ENCODE measurements at regions not wholly inside any gene's neighbourhood (a gene's known extent, or its start where the extent isn't known, plus 50 kb on each side); places are given as distances from the start of the nearest gene placed in this dataset.
A peak's percentile ranks its signal among the peaks of the same experiment; 100 is the strongest.
"Not testable (repeated sequence)": the region's sequence is repeated elsewhere in the genome, so short reads cannot be mapped to it uniquely, and the experiment has no call there.

GRCh38 chr7:149960863-149961262, 87.1 kb downstream of the ATP6V0E2 start:
- H3K36me3 ChIP-seq (replicated peaks in 1 of 2; ENCODE audit: control insufficient read depth in 1 of 2, insufficient read depth in 2 of 2, low read length in 2 of 2); intact Hi-C loops (cut with micrococcal nuclease; ENCODE audit: unreplicated experiment); H3K79me2 ChIP-seq (ENCODE audit: insufficient read depth, low read length); ATAC-seq; H2AFZ ChIP-seq (ENCODE audit: low read length); BruUV-seq (replicated peaks); H4K20me1 ChIP-seq (ENCODE audit: insufficient read depth, low read length); CTCF ChIA-PET (ENCODE audit: low intra/inter-chr PET ratio, low total read pairs); H3K9me3 ChIP-seq (ENCODE audit: low read length); in situ Hi-C loops (cut with HindIII; ENCODE audit: extremely low pct_ligation_motif_present, low pct_unique_long_range_greater_than_20kb); H3K9ac ChIP-seq (ENCODE audit: insufficient read depth, low read depth, low read length); FAIRE-seq; H3K4me2 ChIP-seq (ENCODE audit: low read depth, low read length); H3K27me3 ChIP-seq (ENCODE audit: control insufficient read depth in 1 of 2, insufficient read depth in 2 of 2, low read length in 2 of 2); DNase-seq (ENCODE audit: low spot score); H3K4me3 ChIP-seq (replicated peaks in 1 of 3; ENCODE audit: insufficient read depth in 1 of 3, low read depth in 2 of 3, low read length in 3 of 3); POLR2A ChIA-PET; H3K4me1 ChIP-seq (ENCODE audit: insufficient read depth, low read length); H3K27ac ChIP-seq (ENCODE audit: extremely low read length, insufficient read depth, low read length): not testable (repeated sequence)

DNA sequence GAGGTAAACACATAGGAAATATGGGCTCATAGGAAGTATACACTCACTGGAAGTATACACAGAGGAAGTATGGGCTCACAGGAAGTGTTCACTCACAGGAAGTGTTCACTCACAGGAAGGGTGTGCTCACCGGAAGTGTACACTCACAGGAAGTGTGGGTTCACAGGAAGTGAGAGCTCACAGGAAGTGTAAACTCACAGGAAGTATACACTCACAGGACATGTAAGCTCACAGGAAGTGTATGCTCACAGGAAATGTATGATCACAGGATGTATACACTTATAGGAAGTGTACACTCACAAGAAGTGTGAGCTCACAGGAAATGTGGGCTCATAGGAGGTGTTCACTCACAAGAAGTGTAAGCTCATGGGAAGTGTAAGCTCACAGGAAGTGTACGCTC, 88.1 kb downstream of the ATP6V0E2 start:
- H3K27me3 ChIP-seq (ENCODE audit: control insufficient read depth in 1 of 2, insufficient read depth in 2 of 2, low read length in 2 of 2); H3K36me3 ChIP-seq (replicated peaks in 1 of 2; ENCODE audit: control insufficient read depth in 1 of 2, insufficient read depth in 2 of 2, low read length in 2 of 2); in situ Hi-C loops (cut with HindIII; ENCODE audit: extremely low pct_ligation_motif_present, low pct_unique_long_range_greater_than_20kb); H3K9ac ChIP-seq (ENCODE audit: insufficient read depth, low read depth, low read length); H3K4me1 ChIP-seq (ENCODE audit: insufficient read depth, low read length); DNase-seq (ENCODE audit: low spot score); POLR2A ChIA-PET; CTCF ChIA-PET (ENCODE audit: low intra/inter-chr PET ratio, low total read pairs); H3K27ac ChIP-seq (ENCODE audit: extremely low read length, insufficient read depth, low read length); H2AFZ ChIP-seq (ENCODE audit: low read length); BruUV-seq (replicated peaks); H3K4me2 ChIP-seq (ENCODE audit: low read depth, low read length); intact Hi-C loops (cut with micrococcal nuclease; ENCODE audit: unreplicated experiment); H3K4me3 ChIP-seq (replicated peaks in 1 of 3; ENCODE audit: insufficient read depth in 1 of 3, low read depth in 2 of 3, low read length in 3 of 3); H4K20me1 ChIP-seq (ENCODE audit: insufficient read depth, low read length); H3K79me2 ChIP-seq (ENCODE audit: insufficient read depth, low read length); H3K9me3 ChIP-seq (ENCODE audit: low read length); ATAC-seq; FAIRE-seq; TF ChIP-seq GABPA (CRISPR knock-in tag; IDR thresholded peaks at IDR 0.05; ENCODE audit: low read depth): not testable (repeated sequence)
- TF ChIP-seq GABPA (IDR thresholded peaks at IDR 0.05; ENCODE audit: low read depth, low read length) = peak; percentile 5; the same call in 1 of the 2 replicates
- WGBS (ENCODE audit: low lambda C conversion rate) = 93% methylated on average over 2 of the region's 2 CpGs

GRCh38 chr7:149962685-149963319, 89.0 kb downstream of the ATP6V0E2 start:
- intact Hi-C loops (cut with micrococcal nuclease; ENCODE audit: unreplicated experiment); H3K4me1 ChIP-seq (ENCODE audit: insufficient read depth, low read length); ATAC-seq; H2AFZ ChIP-seq (ENCODE audit: low read length); POLR2A ChIA-PET; H3K36me3 ChIP-seq (replicated peaks in 1 of 2; ENCODE audit: control insufficient read depth in 1 of 2, insufficient read depth in 2 of 2, low read length in 2 of 2); FAIRE-seq; DNase-seq (ENCODE audit: low spot score); H3K27me3 ChIP-seq (ENCODE audit: control insufficient read depth in 1 of 2, insufficient read depth in 2 of 2, low read length in 2 of 2); in situ Hi-C loops (cut with HindIII; ENCODE audit: extremely low pct_ligation_motif_present, low pct_unique_long_range_greater_than_20kb); H3K9ac ChIP-seq (ENCODE audit: insufficient read depth, low read depth, low read length); CTCF ChIA-PET (ENCODE audit: low intra/inter-chr PET ratio, low total read pairs); H3K9me3 ChIP-seq (ENCODE audit: low read length); H3K4me3 ChIP-seq (replicated peaks in 1 of 3; ENCODE audit: insufficient read depth in 1 of 3, low read depth in 2 of 3, low read length in 3 of 3); H4K20me1 ChIP-seq (ENCODE audit: insufficient read depth, low read length); H3K4me2 ChIP-seq (ENCODE audit: low read depth, low read length); H3K27ac ChIP-seq (ENCODE audit: extremely low read length, insufficient read depth, low read length); H3K79me2 ChIP-seq (ENCODE audit: insufficient read depth, low read length); BruUV-seq (replicated peaks): not testable (repeated sequence)
- 46% methylated on average over 4 of the region's 8 CpGs for WGBS (ENCODE audit: low lambda C conversion rate)

- H3K27me3 ChIP-seq (ENCODE audit: control insufficient read depth in 1 of 2, insufficient read depth in 2 of 2, low read length in 2 of 2); H3K4me2 ChIP-seq (ENCODE audit: low read depth, low read length); intact Hi-C loops (cut with micrococcal nuclease; ENCODE audit: unreplicated experiment); H3K4me1 ChIP-seq (ENCODE audit: insufficient read depth, low read length); H3K27ac ChIP-seq (ENCODE audit: extremely low read length, insufficient read depth, low read length); DNase-seq (ENCODE audit: low spot score); H3K9me3 ChIP-seq (ENCODE audit: low read length); H4K20me1 ChIP-seq (ENCODE audit: insufficient read depth, low read length); in situ Hi-C loops (cut with HindIII; ENCODE audit: extremely low pct_ligation_motif_present, low pct_unique_long_range_greater_than_20kb); BruUV-seq (replicated peaks); H3K4me3 ChIP-seq (replicated peaks in 1 of 3; ENCODE audit: insufficient read depth in 1 of 3, low read depth in 2 of 3, low read length in 3 of 3); H3K36me3 ChIP-seq (replicated peaks in 1 of 2; ENCODE audit: control insufficient read depth in 1 of 2, insufficient read depth in 2 of 2, low read length in 2 of 2); CTCF ChIA-PET (ENCODE audit: low intra/inter-chr PET ratio, low total read pairs); H3K79me2 ChIP-seq (ENCODE audit: insufficient read depth, low read length); H2AFZ ChIP-seq (ENCODE audit: low read length); H3K9ac ChIP-seq (ENCODE audit: insufficient read depth, low read depth, low read length): not testable (repeated sequence)
- POLR2A ChIA-PET = interaction anchor here (0.6 kb wide), 1 partner anchor 1015 kb away, joined by 4 read pairs; no protein-coding TSS in a partner anchor
- peak; percentile 68 for FAIRE-seq
- ATAC-seq = peak; percentile 99
- 60% methylated on average over 4 of the region's 5 CpGs for WGBS (ENCODE audit: low lambda C conversion rate)
These were observed 90.2 kb downstream of the ATP6V0E2 start for GRCh38 chr7:149963985-149964384.
